ENCODE measurements at regions not wholly inside any gene's neighbourhood (a gene's known extent, or its start where the extent isn't known, plus 50 kb on each side); places are given as distances from the start of the nearest gene placed in this dataset.

DNA sequence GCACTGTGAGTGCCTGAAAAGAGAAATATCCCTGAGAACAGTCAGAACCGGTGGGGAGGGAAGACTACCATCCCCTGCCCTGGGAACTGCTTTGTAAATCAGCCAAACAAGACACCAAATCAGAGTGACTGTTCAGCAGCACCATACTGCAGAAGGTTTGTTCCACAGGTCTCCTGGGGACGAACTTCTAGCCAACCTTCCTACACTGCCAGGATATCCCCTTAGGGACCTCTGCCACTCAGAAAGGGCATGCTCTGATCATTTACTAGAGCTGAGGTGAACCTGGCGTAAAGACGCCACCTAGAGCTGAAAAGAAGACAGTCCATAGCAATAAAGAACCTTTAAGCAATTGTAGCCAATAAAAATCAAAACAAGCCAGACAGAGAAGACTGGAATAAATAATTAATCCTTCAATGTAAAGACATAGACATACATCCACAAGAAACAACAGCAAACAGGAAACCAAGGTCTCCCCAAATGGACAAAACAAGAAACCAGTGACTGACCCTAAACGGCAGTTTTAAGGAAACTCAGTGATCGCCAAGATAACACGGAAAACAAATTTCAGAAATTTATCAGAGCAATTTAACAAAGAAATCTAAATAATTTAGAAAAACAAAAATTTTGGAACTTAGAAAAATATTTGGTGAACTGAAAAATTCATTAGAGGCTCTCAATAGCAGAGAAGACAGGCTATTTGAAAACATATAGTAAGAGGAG lies 228.1 kb upstream of the AMIGO2 start:
- Histone ChIP-seq H3K27ac (ENCODE audit: extremely low read length, insufficient read depth, low read length) (no peak overlapping the region), H2AFZ (ENCODE audit: low read length) (no peak overlapping the region), H3K9ac (ENCODE audit: insufficient read depth, low read depth, low read length) (no peak overlapping the region), H4K20me1 (ENCODE audit: insufficient read depth, low read length) (no peaks in the 10 kb centered on the region), H3K4me1 (ENCODE audit: insufficient read depth, low read length) (peaks cover 6% of the 10 kb centered on the region; the same call in 1 of the 2 replicates), H3K4me2 (ENCODE audit: low read depth, low read length) (no peak overlapping the region), H3K36me3 (replicated peaks in 1 of 2; ENCODE audit: control insufficient read depth in 1 of 2, insufficient read depth in 2 of 2, low read length in 2 of 2) (no peaks in the 10 kb centered on the region), H3K27me3 (ENCODE audit: control insufficient read depth in 1 of 2, insufficient read depth in 2 of 2, low read length in 2 of 2) (no peaks in the 10 kb centered on the region; a peak in 2 of 5 replicates), H3K4me3 (replicated peaks in 1 of 3; ENCODE audit: insufficient read depth in 1 of 3, low read depth in 2 of 3, low read length in 3 of 3) (no peak overlapping the region), H3K9me3 (ENCODE audit: low read length) (no peaks in the 10 kb centered on the region), H3K79me2 (ENCODE audit: insufficient read depth, low read length) (no peaks in the 10 kb centered on the region)
- ChIA-PET POLR2A (no interaction called here), CTCF (ENCODE audit: low intra/inter-chr PET ratio, low total read pairs) (interaction anchor here (2.7 kb wide), 1 partner anchor 276 kb away, joined by 29 read pairs; no protein-coding TSS in a partner anchor)
- BruUV-seq (replicated peaks), result no TSS peak
- peak; percentile 95 for ATAC-seq
- WGBS (ENCODE audit: low lambda C conversion rate), result 45% methylated on average over 5 of the region's 7 CpGs
- intact Hi-C loops (cut with micrococcal nuclease; ENCODE audit: unreplicated experiment) (loop anchor here (1.0 to 5.0 kb wide), 3 partner anchors 235 to 996 kb away; no protein-coding TSS in a partner anchor), in situ Hi-C loops (cut with HindIII; ENCODE audit: extremely low pct_ligation_motif_present, low pct_unique_long_range_greater_than_20kb) (loop anchor here (5.0 to 25.0 kb wide), 2 partner anchors 271 to 971 kb away; no protein-coding TSS in a partner anchor)
- peak; percentile 43 for DNase-seq (ENCODE audit: low spot score)
- FAIRE-seq, result peak; percentile 82
- TF ChIP-seq THAP7 (CRISPR knock-in tag; IDR thresholded peaks at IDR 0.05), result no peak
- no peak for TF ChIP-seq SMAD3 (CRISPR knock-in tag; IDR thresholded peaks at IDR 0.05)
- no peak for TF ChIP-seq MATR3 (CRISPR knock-in tag; IDR thresholded peaks at IDR 0.05)
- no peak for TF ChIP-seq ZNF101 (CRISPR knock-in tag; IDR thresholded peaks at IDR 0.05; ENCODE audit: borderline replicate concordance, low read depth)
- TF ChIP-seq CTCF (CRISPR knock-in tag; IDR thresholded peaks at IDR 0.05), result peak; percentile 75
- TF ChIP-seq, protein P1, sequence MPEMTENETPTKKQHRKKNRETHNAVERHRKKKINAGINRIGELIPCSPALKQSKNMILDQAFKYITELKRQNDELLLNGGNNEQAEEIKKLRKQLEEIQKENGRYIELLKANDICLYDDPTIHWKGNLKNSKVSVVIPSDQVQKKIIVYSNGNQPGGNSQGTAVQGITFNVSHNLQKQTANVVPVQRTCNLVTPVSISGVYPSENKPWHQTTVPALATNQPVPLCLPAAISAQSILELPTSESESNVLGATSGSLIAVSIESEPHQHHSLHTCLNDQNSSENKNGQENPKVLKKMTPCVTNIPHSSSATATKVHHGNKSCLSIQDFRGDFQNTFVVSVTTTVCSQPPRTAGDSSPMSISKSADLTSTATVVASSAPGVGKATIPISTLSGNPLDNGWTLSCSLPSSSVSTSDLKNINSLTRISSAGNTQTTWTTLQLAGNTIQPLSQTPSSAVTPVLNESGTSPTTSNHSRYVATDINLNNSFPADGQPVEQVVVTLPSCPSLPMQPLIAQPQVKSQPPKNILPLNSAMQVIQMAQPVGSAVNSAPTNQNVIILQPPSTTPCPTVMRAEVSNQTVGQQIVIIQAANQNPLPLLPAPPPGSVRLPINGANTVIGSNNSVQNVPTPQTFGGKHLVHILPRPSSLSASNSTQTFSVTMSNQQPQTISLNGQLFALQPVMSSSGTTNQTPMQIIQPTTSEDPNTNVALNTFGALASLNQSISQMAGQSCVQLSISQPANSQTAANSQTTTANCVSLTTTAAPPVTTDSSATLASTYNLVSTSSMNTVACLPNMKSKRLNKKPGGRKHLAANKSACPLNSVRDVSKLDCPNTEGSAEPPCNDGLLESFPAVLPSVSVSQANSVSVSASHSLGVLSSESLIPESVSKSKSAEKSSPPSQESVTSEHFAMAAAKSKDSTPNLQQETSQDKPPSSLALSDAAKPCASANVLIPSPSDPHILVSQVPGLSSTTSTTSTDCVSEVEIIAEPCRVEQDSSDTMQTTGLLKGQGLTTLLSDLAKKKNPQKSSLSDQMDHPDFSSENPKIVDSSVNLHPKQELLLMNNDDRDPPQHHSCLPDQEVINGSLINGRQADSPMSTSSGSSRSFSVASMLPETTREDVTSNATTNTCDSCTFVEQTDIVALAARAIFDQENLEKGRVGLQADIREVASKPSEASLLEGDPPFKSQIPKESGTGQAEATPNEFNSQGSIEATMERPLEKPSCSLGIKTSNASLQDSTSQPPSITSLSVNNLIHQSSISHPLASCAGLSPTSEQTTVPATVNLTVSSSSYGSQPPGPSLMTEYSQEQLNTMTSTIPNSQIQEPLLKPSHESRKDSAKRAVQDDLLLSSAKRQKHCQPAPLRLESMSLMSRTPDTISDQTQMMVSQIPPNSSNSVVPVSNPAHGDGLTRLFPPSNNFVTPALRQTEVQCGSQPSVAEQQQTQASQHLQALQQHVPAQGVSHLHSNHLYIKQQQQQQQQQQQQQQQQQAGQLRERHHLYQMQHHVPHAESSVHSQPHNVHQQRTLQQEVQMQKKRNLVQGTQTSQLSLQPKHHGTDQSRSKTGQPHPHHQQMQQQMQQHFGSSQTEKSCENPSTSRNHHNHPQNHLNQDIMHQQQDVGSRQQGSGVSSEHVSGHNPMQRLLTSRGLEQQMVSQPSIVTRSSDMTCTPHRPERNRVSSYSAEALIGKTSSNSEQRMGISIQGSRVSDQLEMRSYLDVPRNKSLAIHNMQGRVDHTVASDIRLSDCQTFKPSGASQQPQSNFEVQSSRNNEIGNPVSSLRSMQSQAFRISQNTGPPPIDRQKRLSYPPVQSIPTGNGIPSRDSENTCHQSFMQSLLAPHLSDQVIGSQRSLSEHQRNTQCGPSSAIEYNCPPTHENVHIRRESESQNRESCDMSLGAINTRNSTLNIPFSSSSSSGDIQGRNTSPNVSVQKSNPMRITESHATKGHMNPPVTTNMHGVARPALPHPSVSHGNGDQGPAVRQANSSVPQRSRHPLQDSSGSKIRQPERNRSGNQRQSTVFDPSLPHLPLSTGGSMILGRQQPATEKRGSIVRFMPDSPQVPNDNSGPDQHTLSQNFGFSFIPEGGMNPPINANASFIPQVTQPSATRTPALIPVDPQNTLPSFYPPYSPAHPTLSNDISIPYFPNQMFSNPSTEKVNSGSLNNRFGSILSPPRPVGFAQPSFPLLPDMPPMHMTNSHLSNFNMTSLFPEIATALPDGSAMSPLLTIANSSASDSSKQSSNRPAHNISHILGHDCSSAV (CRISPR knock-in tag; IDR thresholded peaks at IDR 0.05; ENCODE audit: borderline replicate concordance), result no peak
- TF ChIP-seq ZNF451 (CRISPR knock-in tag; IDR thresholded peaks at IDR 0.05), result no peak
- TF ChIP-seq POLR2A (IDR thresholded peaks at IDR 0.05; ENCODE audit: insufficient read depth in 1 of 2, low read depth in 2 of 2, low read length in 2 of 2), result no peak
- peak; percentile 85 for TF ChIP-seq SMC3 (IDR thresholded peaks at IDR 0.05; ENCODE audit: low read length)
- TF ChIP-seq CREBL2 (CRISPR knock-in tag; IDR thresholded peaks at IDR 0.05; ENCODE audit: borderline replicate concordance), result no peak
- peak; percentile 85 for TF ChIP-seq STAG1 (CRISPR knock-in tag; IDR thresholded peaks at IDR 0.05)
- TF ChIP-seq CEBPG (CRISPR knock-in tag; IDR thresholded peaks at IDR 0.05), result peak; percentile 12; the same call in 1 of the 2 replicates
- TF ChIP-seq RAD21 (CRISPR knock-in tag; IDR thresholded peaks at IDR 0.05), result peak; percentile 66
- TF ChIP-seq PITX1 (CRISPR knock-in tag; IDR thresholded peaks at IDR 0.05), result no peak

Measured in HepG2 (cell line).